Glutamatergic neuron (in vitro differentiated cells): ENCODE measurements at regions not wholly inside any gene's neighbourhood (a gene's known extent, or its start where the extent isn't known, plus 50 kb on each side); places are given as distances from the start of the nearest gene placed in this dataset.

Experiments used
- DNase-seq: peaks from one replicate; pipeline ENCODE4 v3.0.0; 2022
- H3K27ac Mint-ChIP-seq: one replicate; pipeline ENCODE4 v1.8.0; 2020; ENCODE audit warnings: mild to moderate bottlenecking, mixed read lengths, inconsistent platforms; ENCODE audit not compliant: unreplicated experiment
- H3K27me3 Mint-ChIP-seq: one replicate; pipeline ENCODE4 v1.8.0; 2020; ENCODE audit warnings: mild to moderate bottlenecking, moderate library complexity, mixed read lengths, inconsistent platforms; ENCODE audit not compliant: unreplicated experiment
- H3K36me3 Mint-ChIP-seq: one replicate; pipeline ENCODE4 v1.8.0; 2020; ENCODE audit warnings: mild to moderate bottlenecking, mixed read lengths, inconsistent platforms; ENCODE audit not compliant: unreplicated experiment
- H3K4me1 Mint-ChIP-seq: one replicate; pipeline ENCODE4 v1.8.0; 2020; ENCODE audit warnings: mild to moderate bottlenecking, low read depth, mixed read lengths, inconsistent platforms; ENCODE audit not compliant: unreplicated experiment
- H3K4me3 Mint-ChIP-seq: one replicate; pipeline ENCODE4 v1.8.0; 2020; ENCODE audit warnings: mild to moderate bottlenecking, mixed read lengths, inconsistent platforms; ENCODE audit not compliant: unreplicated experiment
- H3K9me3 Mint-ChIP-seq: one replicate; pipeline ENCODE4 v1.8.0; 2020; ENCODE audit warnings: mild to moderate bottlenecking, moderate library complexity, mixed read lengths, inconsistent platforms; ENCODE audit not compliant: unreplicated experiment
- TF ChIP-seq, protein P1 (sequence below): fragments of 200-600 bp; sonication (generic); IDR thresholded peaks from one replicate; pipeline ENCODE4 v1.5.0; 2021; ENCODE audit not compliant: partially characterized antibody, unreplicated experiment

DNA sequence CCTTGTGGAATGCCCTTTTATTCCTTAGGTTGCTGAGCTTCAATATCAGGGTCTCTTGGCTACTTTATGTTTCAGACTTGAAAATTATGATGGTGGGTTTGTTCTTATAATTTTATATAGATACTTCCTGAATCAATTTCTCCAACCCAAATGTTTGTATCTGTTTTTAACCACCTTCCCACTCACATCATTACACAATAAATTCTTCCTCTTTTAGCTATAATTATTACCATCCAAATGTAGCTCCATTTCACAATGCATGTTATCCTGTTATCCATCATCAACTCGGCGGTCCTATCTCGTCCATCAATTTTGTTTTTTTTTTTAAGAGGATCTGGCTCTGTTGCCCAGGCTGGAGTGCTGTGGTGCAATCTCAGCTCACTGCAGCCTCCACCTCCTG, 357.6 kb upstream of the ZP4 start:
- no peaks in the 10 kb centered on the region for H3K4me1 Mint-ChIP-seq
- no peaks in the 10 kb centered on the region for H3K36me3 Mint-ChIP-seq
- H3K9me3 Mint-ChIP-seq: no peaks in the 10 kb centered on the region
- no peak overlapping the region for H3K27ac Mint-ChIP-seq
- no peak overlapping the region for H3K4me3 Mint-ChIP-seq
- no peak for DNase-seq
- H3K27me3 Mint-ChIP-seq: peaks cover 2% of the 10 kb centered on the region
- TF ChIP-seq, protein P1, sequence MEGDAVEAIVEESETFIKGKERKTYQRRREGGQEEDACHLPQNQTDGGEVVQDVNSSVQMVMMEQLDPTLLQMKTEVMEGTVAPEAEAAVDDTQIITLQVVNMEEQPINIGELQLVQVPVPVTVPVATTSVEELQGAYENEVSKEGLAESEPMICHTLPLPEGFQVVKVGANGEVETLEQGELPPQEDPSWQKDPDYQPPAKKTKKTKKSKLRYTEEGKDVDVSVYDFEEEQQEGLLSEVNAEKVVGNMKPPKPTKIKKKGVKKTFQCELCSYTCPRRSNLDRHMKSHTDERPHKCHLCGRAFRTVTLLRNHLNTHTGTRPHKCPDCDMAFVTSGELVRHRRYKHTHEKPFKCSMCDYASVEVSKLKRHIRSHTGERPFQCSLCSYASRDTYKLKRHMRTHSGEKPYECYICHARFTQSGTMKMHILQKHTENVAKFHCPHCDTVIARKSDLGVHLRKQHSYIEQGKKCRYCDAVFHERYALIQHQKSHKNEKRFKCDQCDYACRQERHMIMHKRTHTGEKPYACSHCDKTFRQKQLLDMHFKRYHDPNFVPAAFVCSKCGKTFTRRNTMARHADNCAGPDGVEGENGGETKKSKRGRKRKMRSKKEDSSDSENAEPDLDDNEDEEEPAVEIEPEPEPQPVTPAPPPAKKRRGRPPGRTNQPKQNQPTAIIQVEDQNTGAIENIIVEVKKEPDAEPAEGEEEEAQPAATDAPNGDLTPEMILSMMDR: no peak

DNA sequence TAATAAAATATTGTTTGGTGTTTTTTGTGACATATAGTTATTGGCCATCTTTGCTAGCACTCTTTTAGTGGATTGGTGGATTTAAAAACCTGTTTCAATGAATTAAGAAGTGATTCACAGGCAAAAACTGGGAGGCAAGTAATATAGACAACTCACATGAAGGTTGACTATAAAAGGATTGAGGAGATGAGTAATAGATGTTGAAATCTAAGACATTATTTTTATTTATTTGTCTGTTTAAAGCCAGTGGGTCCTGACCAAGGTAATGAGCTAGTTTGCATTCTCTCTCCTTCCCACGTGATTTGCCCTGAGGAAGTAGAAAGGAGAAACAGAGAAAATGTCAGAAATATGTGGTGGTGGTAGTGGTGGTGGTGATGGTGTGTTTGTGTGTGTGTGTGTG, 351.5 kb upstream of the ZP4 start:
- Mint-ChIP-seq H3K36me3 (no peaks in the 10 kb centered on the region), H3K27ac (no peak overlapping the region), H3K4me1 (no peaks in the 10 kb centered on the region), H3K27me3 (peaks cover 2% of the 10 kb centered on the region), H3K9me3 (peaks cover 3% of the 10 kb centered on the region), H3K4me3 (no peak overlapping the region)
- DNase-seq: no peak
- TF ChIP-seq, protein P1: no peak

DNA sequence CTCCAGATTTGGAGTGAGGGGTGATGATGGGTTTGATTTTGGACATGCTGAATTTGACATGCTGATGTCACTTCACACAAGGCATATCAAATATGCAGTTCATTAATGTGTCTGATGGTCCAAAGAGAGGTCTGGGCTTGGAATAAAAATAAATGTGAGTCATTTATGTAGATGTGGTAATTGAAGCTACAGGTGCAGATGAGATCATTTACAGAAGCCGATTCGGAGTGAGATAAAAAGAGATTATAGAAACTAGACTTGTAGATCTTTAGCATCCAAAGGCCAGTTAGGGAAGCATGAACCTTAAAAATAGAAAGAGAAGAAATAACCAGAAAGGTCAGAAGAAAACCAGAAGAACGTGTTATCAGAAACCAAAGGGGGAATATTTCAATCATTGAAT, 350.9 kb upstream of the ZP4 start:
- Mint-ChIP-seq H3K27ac (no peak overlapping the region), H3K27me3 (peaks cover 2% of the 10 kb centered on the region), H3K9me3 (peaks cover 3% of the 10 kb centered on the region), H3K4me3 (no peak overlapping the region), H3K4me1 (no peaks in the 10 kb centered on the region), H3K36me3 (no peaks in the 10 kb centered on the region)
- no peak for DNase-seq
- TF ChIP-seq, protein P1: no peak

- Mint-ChIP-seq H3K36me3 (no peaks in the 10 kb centered on the region), H3K4me1 (no peaks in the 10 kb centered on the region)
- TF ChIP-seq, protein P1: no peak
Observed at GRCh38 chr1:238239343-238239742, 348.6 kb upstream of the ZP4 start.

DNA sequence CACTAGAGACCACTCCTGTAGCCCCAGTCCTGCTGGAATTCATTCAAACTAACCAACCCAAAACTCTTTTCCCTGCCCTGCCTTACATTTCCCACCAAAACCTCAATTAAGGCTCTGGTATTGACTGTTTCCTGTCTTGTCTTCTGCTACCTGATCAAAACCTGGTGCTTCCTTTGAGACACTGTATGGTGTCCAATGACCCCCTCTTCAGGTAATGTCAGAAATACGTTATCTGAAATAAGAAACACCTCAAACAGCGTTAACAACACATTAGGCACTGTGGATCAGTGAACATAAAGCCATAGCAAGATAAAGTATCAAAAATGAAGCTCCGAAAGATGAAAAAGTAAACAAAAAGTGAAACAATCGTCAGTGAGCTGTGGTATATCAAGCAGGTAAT, 343.2 kb upstream of the ZP4 start:
- H3K9me3 Mint-ChIP-seq: peaks cover 3% of the 10 kb centered on the region
- DNase-seq: no peak
- no peak overlapping the region for H3K4me3 Mint-ChIP-seq
- no peaks in the 10 kb centered on the region for H3K36me3 Mint-ChIP-seq
- H3K27ac Mint-ChIP-seq: no peak overlapping the region
- no peaks in the 10 kb centered on the region for H3K27me3 Mint-ChIP-seq
- TF ChIP-seq, protein P1: no peak
- H3K4me1 Mint-ChIP-seq: no peaks in the 10 kb centered on the region

More at GRCh38 chr1:238239343-238239742, 348.6 kb upstream of the ZP4 start:
- H3K27ac Mint-ChIP-seq: no peak overlapping the region
- H3K4me3 Mint-ChIP-seq: no peak overlapping the region
- H3K9me3 Mint-ChIP-seq: peaks cover 3% of the 10 kb centered on the region
- no peak for DNase-seq
- H3K27me3 Mint-ChIP-seq: peaks cover 2% of the 10 kb centered on the region
